Thyroid gland (tissue), 4 donors: ENCODE measurements at regions not wholly inside any gene's neighbourhood (a gene's known extent, or its start where the extent isn't known, plus 50 kb on each side); places are given as distances from the start of the nearest gene placed in this dataset.

Experiments
- POLR2A ChIP-seq, 2 donors: fragments of 450-650 bp; IDR thresholded peaks; one replicate each; pipeline ENCODE4 v1.6.1; 2017; ENCODE audit warnings: antibody characterized with exemption in 2 of 2, mild to moderate bottlenecking in 2 of 2, moderate library complexity in 1 of 2
- TF ChIP-seq, protein P1 (sequence below), 6 experiments: fragments of 200-600 bp in 3 of 6; fragments of 450-650 bp in 3 of 6; sonication (generic) in 3 of 6; IDR thresholded peaks; one replicate each; pipeline ENCODE4 v1.5.1; 2016 to 2019; ENCODE audit warnings: antibody characterized with exemption in 6 of 6, mild to moderate bottlenecking in 2 of 6, inconsistent platforms in 1 of 6, moderate library complexity in 1 of 6

DNA sequence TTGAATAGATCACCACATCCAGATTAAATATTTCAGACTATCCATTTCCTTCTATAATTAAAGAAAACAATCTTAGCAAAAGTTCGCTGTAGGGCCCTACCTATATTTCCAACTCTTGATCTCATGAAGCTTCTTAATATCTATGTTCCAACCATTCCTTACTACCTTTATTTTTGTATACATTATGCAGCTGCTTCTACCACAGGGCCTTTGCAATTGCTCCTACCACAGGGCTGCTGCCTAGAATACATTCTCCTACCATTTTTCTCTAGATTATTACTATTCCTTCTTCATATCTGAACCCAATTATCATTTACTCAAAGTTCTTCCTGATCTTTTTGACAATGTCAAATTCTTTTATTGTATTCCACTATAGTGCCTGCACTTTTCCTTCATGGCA, 516.6 kb downstream of the RFPL4B start:
- TF ChIP-seq, protein P1, sequence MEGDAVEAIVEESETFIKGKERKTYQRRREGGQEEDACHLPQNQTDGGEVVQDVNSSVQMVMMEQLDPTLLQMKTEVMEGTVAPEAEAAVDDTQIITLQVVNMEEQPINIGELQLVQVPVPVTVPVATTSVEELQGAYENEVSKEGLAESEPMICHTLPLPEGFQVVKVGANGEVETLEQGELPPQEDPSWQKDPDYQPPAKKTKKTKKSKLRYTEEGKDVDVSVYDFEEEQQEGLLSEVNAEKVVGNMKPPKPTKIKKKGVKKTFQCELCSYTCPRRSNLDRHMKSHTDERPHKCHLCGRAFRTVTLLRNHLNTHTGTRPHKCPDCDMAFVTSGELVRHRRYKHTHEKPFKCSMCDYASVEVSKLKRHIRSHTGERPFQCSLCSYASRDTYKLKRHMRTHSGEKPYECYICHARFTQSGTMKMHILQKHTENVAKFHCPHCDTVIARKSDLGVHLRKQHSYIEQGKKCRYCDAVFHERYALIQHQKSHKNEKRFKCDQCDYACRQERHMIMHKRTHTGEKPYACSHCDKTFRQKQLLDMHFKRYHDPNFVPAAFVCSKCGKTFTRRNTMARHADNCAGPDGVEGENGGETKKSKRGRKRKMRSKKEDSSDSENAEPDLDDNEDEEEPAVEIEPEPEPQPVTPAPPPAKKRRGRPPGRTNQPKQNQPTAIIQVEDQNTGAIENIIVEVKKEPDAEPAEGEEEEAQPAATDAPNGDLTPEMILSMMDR (IDR thresholded peaks at IDR 0.05), result no peak
- TF ChIP-seq POLR2A (IDR thresholded peaks at IDR 0.05), result no peak
